Effector CD4-positive, alpha-beta T cell (primary cell): ENCODE measurements at regions not wholly inside any gene's neighbourhood (a gene's known extent, or its start where the extent isn't known, plus 50 kb on each side); places are given as distances from the start of the nearest gene placed in this dataset.
"Not testable (repeated sequence)": the region's sequence is repeated elsewhere in the genome, so short reads cannot be mapped to it uniquely, and the experiment has no call there.

Experiments used
- DNase-seq: peaks from one replicate; pipeline ENCODE4 v3.0.0-alpha.2; 2020

DNA sequence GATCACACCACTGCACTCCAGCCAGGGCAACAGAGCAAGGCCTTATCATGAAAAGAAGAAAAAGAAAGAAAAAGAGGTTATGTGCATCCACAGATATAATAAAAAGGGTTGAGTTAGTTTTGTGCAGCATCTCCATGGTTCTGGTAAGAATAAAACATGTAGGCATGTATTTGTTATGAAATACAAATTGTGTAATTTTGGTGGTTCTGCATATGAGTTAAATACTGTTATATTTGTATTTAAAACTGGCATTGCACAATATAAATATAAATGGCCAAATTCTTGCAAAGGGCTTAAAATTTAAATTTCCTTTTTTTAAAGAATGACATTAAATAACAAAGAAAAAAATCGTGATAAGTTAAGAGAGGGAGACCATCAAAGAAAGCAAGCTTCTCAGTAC lies 159.1 kb upstream of the PREP start:
- no peak for DNase-seq

DNA sequence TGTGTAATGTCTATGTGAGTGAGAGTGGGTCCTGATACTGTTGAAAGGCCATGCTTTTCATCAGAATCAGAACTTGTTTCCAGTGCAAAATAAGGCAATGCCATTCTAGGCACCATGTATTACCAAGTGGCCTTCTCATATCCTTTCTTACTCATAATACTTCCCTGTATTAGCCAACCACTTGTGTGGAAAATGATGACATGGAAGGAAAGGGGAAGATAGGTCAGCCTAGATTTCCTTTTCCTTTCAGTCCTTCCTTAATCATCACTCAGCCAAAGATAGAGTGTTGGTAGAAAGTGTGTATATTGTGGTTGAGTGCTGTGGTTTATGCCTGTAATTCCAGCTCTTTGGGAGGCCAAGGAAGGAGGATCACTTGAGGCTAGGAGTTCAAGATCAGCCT lies 158.6 kb upstream of the PREP start:
- no peak for DNase-seq

DNA sequence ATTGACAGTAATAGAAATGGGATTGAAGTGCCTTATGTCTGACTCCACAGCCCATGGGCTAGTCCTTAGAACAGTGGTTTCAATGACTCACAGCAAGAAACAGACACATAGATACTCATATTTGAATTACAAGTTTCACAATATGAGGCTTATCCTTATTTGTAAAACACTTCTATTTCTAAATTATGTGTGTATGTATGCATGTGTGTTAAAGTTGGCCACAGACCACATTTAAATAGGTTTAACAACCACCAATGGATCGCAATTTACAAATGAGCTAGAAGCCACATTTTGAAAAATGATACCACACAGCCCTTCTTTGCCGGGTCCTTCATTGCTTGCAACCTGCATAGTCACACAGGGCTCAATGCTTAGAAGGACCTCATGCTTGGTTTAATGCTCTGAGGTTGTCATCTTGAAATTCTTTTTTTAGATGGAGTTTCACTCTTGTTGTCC lies 157.8 kb upstream of the PREP start:
- DNase-seq = no peak

DNA sequence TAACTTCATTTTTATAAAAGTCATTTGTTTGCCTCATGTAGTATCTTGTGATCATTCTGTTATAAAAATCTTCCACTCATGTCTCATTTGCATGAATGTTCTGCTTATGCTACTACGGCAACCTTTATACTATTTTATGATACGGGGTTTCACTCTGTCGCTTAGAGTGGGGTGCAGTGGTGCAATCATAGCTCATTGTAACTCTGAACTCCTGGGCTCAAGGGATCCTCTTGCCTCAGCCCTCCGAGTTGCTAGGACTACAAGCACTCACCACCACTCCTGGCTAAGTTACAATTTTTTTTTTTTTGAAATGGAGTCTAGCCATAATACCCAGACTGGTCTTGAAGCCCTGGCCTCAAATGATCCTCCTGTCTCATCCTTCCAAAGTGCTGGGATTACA lies 154.4 kb upstream of the PREP start:
- no peak for DNase-seq

DNA sequence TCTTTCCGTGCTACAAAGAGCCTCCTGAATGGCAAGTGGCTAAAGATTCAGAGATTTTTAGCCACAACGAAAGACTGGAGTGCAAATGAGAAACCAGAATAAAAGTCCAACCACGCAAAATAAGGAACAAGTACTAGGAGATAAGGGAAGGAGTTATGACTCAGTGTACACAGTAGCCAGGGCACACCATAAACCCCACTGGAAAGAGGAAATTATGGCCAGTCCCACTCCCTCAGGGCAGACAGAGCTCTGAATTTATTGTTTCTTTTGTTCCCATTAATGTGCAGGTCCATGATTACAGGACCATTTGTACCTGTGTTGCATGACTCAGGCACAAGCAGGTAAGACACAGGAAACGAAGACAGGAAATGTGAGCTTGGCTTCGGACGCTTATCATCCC lies 150.3 kb upstream of the PREP start:
- DNase-seq = no peak

DNA sequence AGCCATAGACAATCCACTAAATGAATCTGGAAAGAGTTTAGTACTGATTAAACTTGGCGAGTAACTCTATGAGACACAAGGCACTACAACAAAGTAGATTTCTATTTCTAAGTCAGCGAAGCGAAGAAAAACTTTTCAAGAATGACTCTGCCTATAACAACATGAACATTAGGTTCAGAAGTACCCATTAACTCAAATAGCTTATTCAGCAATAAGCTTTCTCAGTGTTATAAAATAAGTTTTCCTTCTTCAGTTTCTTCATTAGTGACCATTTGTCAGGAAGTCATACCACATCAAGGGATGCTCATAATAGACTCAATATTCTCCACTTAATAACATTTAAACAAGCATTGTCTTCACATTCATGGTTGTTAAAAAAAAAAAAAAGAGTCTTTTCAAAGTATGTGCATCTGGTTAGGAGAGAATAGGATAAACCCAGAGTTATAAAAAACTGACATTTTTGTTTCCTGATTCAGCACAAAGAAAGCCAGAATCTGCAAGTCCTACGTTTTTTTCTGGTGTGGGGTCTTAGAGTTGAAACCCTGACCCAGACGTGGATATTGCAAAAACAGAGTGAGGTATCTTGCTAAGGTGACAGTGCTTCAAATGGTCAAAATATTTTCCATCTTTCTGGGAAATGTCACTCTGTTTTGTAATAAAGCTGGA lies 148.2 kb upstream of the PREP start:
- DNase-seq = no peak

DNA sequence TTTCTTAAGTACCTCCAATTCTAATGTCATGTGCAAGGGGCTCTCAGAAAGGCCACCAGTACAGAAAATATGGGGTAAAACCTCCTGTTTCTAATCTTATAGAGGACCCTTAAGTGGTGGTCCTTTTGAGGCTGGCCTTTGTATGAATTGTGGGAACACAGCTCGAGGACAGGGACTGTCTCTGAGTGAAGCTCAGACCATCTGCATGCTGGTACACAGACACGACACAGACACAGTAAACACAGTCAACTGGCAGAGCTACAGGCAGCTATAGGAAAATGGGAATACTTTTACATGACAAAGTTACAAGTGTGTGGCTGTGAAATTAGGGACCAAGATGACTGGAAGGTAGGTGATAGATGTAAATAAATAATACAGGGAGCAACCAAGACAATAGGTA lies 143.9 kb upstream of the PREP start:
- DNase-seq = no peak

DNA sequence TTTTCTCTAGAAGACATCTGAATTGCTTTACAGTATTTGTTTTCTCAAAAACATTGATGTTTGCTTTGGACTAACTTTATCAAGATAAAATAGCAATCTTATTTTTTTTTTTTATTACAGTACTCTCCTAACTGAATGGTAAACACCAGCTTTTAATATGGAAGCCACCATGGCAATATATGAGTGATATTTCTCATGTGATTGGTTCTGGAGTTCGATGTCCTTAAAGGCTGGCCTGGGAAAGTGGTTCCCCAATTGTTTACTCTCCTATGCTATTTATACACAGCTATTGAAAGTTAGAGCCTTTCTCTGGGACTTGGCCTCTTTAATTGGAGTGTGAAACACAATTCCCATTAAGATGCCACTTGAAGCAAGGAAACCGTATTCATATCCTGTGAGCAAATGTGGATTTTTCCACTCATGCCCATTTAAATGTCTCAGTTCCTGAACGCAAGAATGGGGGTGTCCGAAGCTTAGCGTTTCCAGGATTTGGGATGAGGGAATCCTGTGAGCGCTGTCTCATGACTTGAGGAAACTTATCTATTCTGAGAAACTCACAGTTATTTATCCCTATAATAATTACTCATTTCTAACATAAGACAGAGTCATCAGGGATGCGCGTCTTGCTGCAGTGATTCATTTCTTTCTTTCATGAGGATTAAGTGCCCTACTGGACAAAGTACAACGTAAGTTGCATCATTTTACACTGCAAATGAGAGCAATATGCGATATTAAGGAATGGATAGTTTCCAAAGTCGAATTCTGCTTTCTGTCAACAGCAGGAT lies 143.3 kb upstream of the PREP start:
- DNase-seq = no peak

DNA sequence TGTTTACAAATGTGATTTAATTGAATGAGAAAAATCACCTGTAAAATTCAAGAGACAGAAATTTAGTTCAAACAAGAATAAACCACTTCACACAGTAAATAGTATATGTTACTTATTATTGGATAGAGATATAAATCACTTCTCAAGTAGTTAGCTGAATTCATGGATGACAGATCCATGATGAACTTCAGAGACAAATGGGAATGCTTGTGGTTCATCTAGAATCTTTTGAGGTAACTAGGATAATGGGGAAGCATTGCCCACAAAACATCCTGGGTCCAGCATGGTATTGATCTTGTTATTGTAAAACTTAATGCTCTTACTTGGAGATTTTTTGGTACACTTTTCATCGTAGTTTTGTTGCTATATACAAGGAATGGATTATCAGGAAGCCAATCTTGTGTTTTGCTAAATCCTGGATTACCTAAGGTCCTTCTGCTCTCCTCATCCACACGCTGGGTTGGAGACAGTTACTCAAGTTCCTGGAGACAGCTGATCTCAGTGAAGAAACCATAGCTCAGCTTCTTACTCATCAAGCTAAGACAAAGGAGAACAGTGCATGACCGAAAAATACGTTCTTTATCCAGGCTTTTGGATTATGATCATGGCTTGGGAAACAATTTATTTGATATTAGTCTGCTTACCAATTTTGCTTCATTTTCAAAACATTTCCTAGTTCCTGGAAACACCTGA lies 142.5 kb upstream of the PREP start:
- no peak for DNase-seq

DNA sequence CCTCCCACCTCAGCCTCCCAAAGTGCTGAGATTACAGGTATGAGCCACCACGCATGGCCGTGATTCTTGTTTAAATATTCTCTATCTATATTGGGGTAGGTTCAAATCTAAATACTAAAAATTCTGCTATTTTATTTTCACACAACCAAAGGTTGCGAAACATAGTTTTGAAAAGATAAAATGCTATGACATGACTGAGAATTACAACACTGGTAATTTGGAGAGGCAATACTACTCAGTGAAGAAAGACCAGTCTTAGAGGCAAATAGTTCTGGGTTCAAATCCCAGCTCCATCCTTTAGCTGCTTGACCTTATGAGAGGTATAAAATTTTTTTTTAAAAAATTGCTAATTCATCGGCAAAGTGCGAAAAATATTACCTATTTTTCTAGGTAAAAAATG lies 137.0 kb upstream of the PREP start:
- DNase-seq = no peak

DNA sequence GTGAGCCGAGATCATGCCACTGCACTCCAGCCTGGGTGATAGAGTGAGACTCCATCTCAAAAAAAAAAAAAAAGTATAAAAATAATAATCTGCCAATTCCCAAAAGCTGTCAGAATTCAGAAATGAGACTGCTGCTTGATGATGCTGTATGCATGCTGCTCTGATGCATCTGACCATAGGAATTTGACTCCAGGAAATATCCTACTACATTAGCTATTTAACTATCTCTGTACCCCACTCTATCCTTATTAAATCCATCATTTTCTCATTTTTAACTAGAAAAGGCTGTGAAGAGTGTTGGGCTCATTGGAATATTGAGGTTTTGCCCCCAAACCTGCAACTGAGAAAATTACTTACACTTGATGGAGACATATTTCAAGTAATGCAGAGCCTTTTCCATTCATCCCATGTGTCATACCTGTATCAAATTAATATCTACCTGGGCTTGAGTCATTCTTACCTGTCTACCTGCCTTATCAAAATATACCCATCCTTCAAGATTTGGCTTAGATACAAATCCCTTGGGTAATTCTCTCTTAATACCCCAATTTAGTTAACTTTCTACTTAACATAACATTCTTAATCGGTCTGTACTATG lies 135.2 kb upstream of the PREP start:
- DNase-seq = no peak

DNA sequence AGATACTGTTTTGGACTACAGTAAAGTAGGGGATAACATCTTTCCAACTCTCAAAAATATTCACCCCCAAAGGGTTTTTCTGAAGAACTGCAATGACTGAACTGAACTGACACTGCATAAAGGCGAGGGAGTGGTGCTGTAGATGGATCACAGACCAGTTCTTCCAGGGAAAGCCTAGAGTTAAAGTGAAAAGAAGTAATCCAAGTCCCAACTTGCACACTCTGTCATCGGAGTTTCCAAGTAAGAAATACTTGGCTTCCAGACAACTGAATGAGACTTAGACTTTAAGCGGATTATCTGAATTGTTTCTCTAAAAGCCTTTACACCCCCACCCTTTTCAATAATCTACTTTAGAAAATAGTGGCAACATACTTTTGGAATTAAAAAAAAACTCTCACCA lies 134.1 kb upstream of the PREP start:
- DNase-seq = no peak

DNA sequence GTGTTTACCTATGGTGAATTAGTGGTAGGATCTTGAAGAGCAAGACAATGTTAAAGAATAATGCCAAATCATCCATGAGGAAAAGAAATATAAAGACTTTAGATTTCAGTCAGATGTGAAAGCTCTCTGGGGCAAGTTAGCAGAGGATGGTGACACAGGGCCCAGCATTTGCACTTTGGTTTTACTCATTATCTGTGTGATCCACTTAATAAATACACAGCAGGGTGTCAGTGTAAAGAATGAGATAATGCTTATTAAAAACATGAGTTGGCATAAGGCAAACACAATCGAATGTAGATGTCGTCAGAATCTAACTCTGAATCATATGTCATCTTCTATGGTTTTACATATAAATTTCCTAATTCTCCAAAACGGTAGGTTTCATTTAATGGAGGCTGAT lies 130.4 kb upstream of the PREP start:
- DNase-seq = no peak

DNA sequence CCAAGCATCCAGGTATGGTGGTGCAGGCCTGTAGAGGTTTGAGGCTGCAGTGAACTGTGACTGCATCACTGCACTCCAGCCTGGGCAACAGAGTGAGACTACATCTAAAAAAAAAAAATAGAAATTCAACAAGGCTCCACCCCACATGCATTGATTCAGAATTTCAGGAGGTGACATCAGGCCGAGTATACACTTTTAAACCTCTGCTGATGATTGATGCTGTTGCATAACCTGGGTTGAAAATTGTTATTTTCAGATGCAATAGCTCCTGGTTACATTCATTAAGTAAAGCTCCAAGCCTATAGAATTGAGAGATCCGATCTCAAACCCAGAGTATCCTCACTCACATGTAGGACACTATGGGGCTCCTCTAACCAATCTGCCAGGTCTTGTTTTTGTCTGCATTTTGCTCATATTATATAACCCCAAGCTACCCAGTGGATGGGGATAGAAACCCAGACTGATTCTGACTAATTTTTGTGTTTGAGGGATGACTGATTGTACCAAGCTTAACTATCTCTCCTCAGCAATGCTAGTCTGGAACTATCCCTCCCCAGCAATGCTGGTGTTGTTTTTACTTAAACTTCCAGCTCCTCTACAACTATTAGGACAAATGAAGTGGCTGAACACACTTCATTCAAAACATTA lies 123.5 kb upstream of the PREP start:
- DNase-seq = no peak

DNA sequence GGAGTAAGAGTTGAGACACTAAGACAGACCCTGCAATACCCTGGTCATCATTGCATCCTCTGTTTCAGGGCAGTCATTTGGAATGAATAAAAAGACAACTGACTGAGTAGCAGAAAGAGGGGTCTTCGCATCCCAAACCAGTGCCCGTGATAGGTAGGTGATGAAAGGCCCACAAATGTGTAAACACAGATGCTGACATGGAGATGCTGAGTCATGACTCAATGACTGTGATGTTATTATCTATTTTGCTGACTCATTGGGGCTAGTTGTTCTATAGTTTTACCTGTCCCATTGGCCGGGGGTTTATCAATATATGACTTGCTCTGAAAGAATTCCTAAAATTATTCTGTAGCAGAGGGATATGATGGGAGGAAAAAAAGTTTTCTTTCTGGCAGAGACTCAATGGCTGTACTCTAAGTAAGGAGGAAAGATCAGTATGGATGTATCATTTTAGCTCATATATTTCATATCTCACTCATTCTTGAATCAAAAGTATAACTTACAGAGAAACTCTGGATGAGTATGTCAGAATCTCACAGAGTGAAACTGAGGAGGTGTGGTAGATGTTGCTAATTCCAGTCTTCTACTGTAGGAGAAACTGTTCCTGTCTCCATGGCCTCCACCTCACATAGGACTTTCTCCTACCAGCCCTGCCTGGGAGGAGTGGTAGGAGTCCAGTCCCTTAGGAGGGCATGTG lies 119.9 kb upstream of the PREP start:
- DNase-seq = no peak

DNA sequence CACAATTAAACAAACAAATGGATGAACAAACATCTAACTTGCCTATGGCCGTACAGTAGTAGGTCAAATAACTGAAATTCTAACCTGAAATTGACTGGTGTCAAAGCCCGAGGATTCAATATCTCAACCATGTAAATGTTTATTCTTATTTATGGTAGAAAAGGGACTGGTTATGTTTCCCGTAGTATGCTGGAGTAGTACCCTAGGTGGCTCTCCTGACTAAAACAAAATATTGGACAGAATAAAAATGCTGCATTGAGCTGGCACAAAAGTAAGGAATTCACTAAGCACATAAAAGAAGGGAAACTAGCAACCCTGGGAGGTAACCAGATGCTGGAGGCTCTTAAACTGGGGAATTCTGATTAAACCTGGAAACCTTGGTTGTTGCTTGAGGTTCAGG lies 117.1 kb upstream of the PREP start:
- no peak for DNase-seq

DNA sequence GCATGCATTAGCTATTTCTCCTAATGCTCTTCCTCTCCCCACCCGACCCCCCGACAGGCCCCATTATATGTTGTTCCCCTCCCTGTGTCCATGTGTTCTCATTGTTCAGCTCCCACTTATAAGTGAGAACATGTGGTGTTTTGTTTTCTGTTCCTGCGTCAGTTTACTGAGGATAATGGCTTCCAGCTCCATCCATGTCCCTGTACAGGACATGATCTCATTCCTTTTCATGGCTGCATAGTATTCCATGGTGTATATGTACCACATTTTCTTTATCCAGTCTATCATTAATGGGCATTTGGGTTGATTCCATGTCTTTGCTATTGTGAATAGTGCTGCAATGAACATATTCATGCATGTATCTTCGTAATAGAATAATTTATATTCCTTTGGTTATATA lies 116.1 kb upstream of the PREP start:
- DNase-seq = not testable (repeated sequence)

DNA sequence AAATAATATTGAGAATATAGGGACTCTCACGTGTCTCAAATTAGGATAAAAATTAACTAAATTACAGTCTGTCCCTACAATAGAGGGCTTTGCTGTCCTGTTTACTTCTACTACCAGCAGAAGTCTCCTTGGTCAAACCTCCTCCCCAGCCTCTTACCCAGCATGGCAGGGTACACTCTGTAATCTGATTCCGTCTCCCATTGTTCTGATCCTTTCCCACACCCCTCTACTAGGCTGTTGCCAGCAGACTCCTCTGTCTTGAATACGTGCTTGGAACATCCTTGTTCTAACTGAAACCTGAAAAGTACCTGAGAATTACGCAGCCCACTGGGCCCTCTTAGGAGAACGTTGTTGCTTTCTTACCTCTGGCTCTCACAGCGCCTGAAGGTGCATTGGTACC lies 112.2 kb upstream of the PREP start:
- DNase-seq = no peak

DNA sequence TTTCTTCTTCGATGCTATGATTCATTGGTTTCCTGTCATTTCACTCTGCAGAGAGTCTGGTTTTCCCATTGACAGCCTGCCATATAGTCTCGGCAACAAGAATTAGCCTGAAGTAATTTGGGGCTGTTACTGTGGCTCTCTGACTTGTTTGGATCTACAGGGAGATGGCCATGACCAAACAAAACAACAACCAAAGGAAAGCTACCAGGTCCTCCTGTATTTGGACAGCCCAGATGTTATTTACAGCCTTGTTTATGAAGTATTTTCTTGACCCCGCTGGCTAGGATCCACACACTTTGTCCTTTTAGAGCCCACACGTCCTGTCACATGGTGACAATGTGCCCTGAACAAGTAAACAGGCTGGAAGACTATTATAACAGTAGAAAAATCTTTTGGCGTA lies 111.4 kb upstream of the PREP start:
- no peak for DNase-seq

DNA sequence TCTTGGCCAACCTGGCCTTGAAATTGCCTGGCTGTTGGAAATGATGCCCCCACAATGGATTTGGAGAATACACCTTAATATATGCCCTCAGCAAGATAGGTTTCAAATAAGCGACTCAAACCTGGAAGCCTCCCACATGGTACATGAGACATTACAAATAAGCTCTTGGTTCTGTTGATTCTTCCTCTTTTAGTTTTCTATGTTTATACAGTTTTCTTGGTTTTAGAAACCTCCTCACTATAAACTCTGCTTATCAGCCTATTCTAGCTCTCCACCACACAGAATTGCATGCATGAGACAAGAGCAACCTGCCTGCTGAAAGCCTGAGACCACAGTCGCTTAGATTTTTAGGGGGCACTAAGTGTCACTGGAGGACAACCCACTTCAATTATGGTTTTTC lies 108.8 kb upstream of the PREP start:
- no peak for DNase-seq

DNA sequence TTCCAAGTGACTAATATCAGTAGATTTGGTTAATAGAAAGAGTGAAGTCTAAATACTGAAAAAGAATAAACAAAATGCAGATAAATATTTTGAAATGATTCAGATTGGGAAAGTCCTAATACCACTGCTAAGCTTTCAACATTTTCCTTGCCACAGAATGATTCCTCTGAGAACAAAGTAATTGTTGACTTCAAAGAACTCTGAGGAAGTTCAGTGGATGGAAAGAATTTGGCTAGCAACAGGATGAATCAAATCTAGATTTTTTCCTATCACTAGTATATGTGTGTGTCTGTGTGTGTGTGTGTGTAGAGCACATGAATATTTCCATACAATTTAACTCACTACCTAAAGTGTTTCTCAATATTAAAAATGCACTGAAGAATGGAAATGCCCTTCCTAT lies 107.9 kb upstream of the PREP start:
- no peak for DNase-seq

DNA sequence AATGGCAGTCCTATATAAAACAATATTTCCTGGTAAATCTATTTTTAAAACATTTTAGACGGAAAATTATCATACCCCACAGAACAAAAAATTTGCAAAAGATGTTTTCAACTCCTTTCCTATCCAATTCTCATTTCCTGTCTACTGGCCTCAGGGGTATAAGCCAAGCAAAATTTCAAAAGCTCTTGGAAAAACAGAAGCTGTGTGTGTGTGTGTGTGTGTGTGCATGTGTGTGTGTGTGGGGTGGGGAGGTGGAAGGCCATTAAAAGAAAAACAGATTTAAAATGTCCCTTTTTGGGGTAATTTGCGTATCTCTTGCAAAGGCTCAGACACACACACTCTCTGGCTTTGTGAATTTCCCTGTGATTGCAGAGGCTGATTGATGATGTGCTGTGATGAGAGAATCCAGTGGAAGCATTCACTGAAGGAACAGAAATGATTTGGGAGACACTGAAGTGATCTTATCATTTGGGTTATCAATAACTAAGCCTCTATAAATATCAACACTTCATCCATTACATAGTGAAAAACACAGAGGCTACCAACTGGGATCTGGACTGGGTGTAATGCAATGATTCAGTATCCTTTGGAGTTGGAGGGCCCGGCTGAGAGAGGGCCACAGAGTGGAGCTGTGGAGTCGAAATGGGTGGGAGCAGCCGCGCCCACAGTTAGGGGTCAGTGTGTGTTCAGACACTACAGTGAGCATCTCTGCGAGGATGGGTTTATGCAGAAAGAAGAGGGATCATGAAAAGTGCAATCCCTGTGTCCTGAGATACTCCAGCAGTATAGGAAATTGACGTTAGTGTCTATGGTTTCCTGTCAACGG lies 106.8 kb upstream of the PREP start:
- no peak for DNase-seq
